ENCODE measurements at regions not wholly inside any gene's neighbourhood (a gene's known extent, or its start where the extent isn't known, plus 50 kb on each side); places are given as distances from the start of the nearest gene placed in this dataset.

GRCh38 chr1:181150273-181150672, 61.8 kb downstream of the IER5 start:
- H3K36me3 ChIP-seq = no peaks in the 10 kb centered on the region
- H3K27me3 ChIP-seq = no peaks in the 10 kb centered on the region
- H3K9me3 ChIP-seq = no peaks in the 10 kb centered on the region
- no peak for DNase-seq
- H3K4me3 ChIP-seq (ENCODE audit: low read depth, low read length) = no peak overlapping the region
- no peak for TF ChIP-seq CTCF (IDR thresholded peaks at IDR 0.05; ENCODE audit: low read depth, low read length)
- peaks cover 19% of the 10 kb centered on the region for H3K4me1 ChIP-seq

- no peak for DNase-seq
- no peak for TF ChIP-seq CTCF (IDR thresholded peaks at IDR 0.05; ENCODE audit: low read depth, low read length)
- no peaks in the 10 kb centered on the region for H3K27me3 ChIP-seq
- no peaks in the 10 kb centered on the region for H3K9me3 ChIP-seq
- H3K4me3 ChIP-seq (ENCODE audit: low read depth, low read length) = no peak overlapping the region
- H3K36me3 ChIP-seq = no peaks in the 10 kb centered on the region
- peaks cover 19% of the 10 kb centered on the region for H3K4me1 ChIP-seq
Observed at GRCh38 chr1:181150842-181151241, 62.3 kb downstream of the IER5 start.

GRCh38 chr1:181151378-181152326, 63.2 kb downstream of the IER5 start:
- no peak overlapping the region for H3K4me3 ChIP-seq (ENCODE audit: low read depth, low read length)
- TF ChIP-seq CTCF (IDR thresholded peaks at IDR 0.05; ENCODE audit: low read depth, low read length) = no peak
- no peaks in the 10 kb centered on the region for H3K27me3 ChIP-seq
- no peak for DNase-seq
- no peaks in the 10 kb centered on the region for H3K9me3 ChIP-seq
- H3K4me1 ChIP-seq = peaks cover 19% of the 10 kb centered on the region
- H3K36me3 ChIP-seq = no peaks in the 10 kb centered on the region

GRCh38 chr1:181152892-181153633, 64.6 kb downstream of the IER5 start:
- no peaks in the 10 kb centered on the region for H3K9me3 ChIP-seq
- H3K27me3 ChIP-seq = no peaks in the 10 kb centered on the region
- peak; percentile 72 for DNase-seq
- H3K36me3 ChIP-seq = no peaks in the 10 kb centered on the region
- H3K4me1 ChIP-seq = peaks cover 19% of the 10 kb centered on the region
- H3K4me3 ChIP-seq (ENCODE audit: low read depth, low read length) = 0 out of 2 replicates have a peak overlapping the region, but pooled peaks have one; percentile 1
- TF ChIP-seq CTCF (IDR thresholded peaks at IDR 0.05; ENCODE audit: low read depth, low read length) = peak; percentile 59

GRCh38 chr1:181153634-181153961, 65.1 kb downstream of the IER5 start:
- DNase-seq = no peak

More at GRCh38 chr1:181153634-181153961, 65.1 kb downstream of the IER5 start:
- H3K9me3 ChIP-seq = no peaks in the 10 kb centered on the region
- H3K4me3 ChIP-seq (ENCODE audit: low read depth, low read length) = no peak overlapping the region
- H3K4me1 ChIP-seq = peaks cover 19% of the 10 kb centered on the region
- no peak for TF ChIP-seq CTCF (IDR thresholded peaks at IDR 0.05; ENCODE audit: low read depth, low read length)
- H3K36me3 ChIP-seq = no peaks in the 10 kb centered on the region
- H3K27me3 ChIP-seq = no peaks in the 10 kb centered on the region
